HG02938 (cell line): ENCODE measurements at regions not wholly inside any gene's neighbourhood (a gene's known extent, or its start where the extent isn't known, plus 50 kb on each side); places are given as distances from the start of the nearest gene placed in this dataset.
"Not testable (repeated sequence)": the region's sequence is repeated elsewhere in the genome, so short reads cannot be mapped to it uniquely, and the experiment has no call there.

Source experiments
- ATAC-seq: cut with Tn5 transposase; IDR thresholded peaks from one replicate; pipeline ENCODE4 v1.9.1; 2021; ENCODE audit warnings: mild to moderate bottlenecking, moderate library complexity; ENCODE audit not compliant: unreplicated experiment

DNA sequence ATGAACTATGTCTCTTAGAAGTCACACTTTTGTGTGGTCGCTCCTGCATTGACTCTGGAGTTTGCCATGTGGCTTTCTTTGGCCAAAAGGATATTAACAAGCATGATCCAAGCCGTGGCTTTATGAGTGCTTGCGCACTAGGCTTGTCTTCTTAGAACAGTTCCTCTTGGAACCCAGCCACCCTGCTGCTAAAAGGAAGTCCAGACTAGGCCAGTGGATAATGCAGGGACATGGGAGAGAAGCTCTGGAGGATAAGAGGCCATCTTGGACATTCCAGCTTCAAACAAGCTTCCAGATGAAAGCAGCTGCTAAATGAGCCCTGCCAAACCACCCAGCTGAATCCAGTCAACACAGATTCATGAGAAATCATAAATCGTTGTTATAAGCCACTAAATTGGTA is 346.4 kb downstream of the CDC5L start:
- no peak for ATAC-seq

DNA sequence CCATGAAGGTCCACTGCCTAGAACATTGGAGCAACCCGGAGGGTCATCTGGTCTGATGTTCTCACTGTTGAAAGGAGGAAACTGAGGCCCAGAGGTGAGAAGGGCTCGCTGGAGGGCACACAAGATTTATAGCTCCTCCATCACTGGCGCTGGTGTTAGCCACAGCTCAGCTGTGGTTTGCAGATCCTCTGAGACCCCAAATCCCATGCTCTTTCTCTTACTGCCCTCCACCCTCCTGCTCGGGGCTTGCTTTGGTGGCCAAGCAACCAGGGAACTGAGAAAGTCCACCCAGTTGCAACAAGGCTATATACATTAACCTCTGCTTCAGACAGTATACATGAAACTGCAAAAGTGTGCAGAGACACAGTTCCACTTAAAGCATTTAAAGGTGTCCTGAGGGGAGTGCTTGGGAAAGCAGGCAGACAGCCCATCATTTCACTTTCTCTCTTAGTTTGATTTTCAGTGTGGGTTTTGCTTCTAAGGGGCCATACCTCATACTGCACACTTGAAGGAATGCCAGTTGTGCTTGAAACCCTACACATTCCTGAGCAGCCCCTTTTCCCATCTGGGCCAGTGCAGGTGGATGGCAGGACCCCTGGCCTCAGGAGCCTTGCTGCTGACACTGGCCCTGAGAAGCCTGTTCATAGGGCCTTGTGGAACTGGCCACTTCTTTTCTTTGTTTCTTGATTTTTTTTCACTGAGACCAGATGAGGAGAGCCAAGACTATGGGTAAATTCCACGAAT is 347.6 kb downstream of the CDC5L start:
- no peak for ATAC-seq

DNA sequence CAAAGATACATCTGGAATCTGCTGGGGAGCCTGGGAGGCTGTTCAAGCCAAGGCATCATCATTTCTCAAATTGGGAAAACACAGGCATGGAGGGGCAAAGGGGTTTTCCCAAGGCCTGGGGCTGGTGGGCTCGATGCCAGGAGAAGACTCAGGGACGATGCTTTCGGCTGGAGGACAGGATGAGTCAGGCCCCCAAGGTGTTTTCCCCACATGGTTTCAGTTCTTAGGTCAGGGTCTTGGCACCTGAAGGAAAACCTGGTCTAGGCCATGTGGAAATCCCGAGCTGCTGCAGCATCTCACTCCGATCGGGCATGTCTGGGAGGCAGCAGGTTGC is 348.1 kb downstream of the CDC5L start:
- ATAC-seq = no peak

DNA sequence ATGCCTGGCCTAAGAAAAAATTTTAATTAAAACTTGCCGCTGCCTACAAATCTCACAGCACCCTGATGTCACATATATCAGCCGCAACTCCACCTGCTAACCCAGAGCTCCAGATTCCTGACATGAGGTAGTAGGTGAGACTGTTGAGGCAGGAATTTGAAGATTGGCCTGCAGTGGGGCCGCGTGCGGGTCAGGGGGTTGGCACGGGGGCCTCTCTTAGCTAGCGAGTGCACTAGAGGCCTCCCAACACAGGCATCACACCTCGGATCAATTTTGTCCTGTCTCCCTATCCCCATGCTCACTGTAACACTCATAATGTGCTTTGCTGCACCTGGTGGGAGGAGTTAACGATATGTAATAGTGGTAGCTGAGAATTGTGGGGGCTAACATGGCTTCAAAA is 349.8 kb downstream of the CDC5L start:
- peak; percentile 11 for ATAC-seq

DNA sequence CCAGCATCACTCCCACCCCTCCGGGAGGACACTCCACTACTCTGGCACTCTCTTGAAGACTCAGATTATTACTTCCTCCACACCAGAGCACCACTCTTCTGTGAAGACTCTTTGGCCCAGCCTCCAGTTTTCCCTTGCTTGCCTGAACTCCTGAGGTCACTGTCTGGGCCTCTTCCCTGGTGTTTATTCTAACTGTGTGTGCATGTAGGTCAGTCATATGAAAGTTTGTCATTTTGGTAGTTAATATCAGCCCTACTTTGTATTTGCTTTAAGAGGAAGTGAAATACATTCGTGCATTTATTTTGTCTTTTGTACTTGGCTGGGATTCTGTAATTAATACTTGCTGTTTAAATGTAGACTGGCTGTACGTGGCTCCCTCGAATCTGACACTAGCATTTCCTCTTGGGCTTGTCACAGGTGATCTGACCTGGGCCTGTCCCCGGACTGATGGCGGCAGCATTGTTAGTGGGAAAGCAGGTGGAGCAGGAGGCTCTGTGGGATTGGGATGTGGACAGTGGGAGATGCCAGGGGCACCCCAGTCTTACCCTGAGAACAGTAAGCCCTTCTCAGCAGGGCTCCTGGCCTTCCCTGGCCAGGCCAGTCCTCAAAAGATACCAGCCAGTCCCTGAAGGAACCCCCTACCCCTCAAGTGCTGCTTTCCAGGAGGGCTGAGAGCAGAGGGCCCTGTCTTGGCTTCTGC is 350.5 kb downstream of the CDC5L start:
- peak; percentile 40 for ATAC-seq

DNA sequence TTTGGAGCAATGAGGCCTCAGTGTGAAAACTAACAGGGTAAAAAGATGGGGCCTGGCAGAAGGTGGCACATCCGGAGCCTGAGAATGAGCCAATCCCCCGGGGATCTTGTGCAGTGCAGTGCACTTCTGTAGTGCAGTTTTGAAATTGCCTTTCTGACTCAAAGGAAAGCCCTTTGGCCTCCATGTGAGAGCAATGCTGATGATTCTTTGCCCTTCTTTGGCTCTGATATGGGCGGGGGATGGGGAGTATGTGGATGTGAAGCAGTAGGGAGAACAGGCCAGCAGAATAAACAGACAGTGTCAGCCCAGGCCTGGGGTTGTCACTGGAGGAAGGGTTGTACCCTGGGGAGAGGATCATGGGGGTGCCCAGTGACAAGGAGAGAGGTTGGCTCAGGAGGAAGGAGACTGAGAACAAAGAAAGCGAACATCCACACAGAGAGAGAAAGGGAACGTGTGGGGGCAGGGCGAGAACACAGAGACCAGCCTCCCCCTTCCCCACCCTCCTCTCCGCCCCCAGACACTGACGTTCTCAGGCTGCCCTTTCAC is 351.2 kb downstream of the CDC5L start:
- no peak for ATAC-seq

DNA sequence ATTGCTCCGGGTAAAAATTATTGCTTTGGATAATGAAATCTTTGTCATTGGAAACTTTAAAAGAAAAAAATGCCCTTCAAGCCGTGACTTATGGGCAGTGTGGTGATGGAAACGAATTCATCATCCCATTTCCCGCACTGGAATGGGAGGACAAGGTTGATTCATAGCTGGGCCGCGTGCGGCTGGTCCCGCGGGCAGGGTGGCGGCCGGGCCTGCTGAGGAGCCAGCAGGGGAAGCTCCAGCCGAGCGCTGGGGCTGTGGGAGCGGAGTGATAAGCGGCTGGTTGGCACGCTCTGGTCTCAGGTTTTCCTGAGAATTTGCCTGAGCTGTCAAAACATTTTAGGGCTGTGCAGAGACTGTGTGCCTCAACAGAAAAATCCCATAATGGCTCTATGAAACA is 351.7 kb downstream of the CDC5L start:
- no peak for ATAC-seq

DNA sequence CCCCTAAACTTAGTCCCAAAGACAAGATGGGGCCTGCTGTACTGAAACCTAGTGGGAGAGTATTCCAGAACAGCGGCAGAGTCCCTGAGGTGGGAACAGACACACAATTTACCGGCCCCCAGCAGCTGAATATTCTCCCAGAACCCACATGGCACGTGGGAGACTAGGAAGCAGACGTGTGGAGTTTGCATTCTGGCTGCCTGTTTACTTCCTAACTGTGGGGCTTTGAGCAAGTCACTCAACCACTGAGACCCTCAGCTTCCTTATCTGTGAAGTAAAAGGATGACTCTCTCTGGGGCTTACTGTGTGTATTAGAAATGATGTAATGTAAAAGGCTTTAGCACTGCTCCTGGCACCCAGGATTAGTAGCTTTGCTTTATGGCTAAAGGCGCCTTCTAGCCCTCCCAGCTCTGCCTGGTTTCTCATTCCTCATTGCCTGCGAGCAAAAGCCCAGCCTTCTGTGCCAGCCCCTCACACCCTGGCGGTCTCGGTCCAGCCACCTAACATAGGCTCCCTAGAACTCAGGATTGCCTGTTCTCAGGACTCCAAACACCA is 353.1 kb downstream of the CDC5L start:
- ATAC-seq = no peak

DNA sequence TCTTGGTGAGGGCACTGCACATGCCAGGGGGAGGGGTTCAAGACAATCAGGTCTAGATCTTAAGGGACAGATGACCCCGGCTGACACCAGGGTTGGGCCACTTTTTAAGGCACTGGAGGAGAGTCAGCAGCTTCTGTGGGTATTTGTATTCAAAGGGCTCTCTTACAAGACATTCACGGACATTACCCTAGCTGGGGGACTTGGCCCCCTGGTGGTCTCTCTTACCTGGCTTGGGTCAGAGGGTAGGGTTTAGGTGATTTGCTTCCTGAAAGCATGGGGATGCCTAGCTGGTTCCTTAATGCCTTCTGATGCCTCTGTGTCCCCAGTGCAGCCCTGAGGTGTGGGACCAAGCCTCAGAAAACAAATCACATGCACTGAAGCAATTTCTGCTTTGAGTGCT is 354.7 kb downstream of the CDC5L start:
- ATAC-seq = no peak

DNA sequence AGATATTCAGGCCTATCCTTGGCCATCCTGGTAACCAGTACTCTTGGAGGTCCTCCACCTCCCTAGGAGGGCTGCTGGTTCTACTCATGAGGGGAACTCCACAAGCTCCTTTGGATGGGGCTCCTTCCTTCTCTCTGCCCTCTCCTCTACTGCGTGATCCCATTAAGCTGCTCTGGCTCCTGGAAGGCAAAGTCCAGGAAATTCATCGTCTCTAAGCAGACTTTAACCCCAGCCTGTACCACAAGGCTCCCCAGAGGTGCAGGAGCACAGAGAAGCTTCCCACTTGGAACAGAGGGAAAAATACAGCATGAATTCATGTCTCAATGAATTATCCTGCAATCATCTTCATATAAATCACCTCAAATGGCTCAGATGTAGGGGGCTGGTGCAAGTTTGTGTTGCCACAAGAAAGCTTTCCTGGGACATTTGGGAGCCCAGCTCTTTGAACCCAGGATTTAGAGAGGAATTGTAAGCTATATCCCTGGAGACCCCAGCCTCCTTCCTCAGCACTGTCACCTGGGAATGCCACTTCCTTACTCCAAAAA is 355.4 kb downstream of the CDC5L start:
- ATAC-seq = no peak

DNA sequence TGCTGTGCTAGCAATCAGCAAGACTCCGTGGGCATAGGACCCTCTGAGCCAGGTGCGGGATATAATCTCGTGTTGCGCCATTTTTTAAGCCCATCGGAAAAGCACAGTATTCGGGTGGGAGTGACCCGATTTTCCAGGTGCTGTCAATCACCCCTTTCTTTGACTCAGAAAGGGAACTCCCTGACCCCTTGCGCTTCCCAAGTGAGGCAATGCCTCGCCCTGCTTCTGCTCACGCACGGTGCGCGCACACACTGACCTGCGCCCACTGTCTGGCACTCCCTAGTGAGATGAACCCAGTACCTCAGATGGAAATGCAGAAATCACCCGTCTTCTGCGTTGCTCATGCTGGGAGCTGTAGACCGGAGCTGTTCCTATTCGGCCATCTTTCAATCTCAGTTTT is 372.6 kb downstream of the CDC5L start:
- ATAC-seq = not testable (repeated sequence)

DNA sequence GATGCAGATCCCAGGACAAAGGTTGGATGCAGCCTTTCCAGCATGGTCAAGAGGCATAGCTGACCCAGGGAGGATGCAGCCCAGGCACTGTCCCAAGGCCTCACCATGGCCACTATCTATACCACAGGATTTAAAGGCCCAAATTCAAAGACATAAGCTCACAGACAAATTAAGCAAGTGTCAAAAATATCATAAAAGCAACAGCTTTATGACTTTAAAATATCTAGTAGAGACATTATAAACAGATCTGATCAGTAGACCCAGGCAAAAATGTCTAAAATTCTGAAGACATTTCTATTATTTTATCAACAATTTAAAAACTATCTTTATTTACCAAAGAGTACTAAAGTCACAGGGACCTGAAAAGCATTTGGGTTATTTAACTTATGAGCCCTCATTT is 373.5 kb downstream of the CDC5L start:
- no peak for ATAC-seq

DNA sequence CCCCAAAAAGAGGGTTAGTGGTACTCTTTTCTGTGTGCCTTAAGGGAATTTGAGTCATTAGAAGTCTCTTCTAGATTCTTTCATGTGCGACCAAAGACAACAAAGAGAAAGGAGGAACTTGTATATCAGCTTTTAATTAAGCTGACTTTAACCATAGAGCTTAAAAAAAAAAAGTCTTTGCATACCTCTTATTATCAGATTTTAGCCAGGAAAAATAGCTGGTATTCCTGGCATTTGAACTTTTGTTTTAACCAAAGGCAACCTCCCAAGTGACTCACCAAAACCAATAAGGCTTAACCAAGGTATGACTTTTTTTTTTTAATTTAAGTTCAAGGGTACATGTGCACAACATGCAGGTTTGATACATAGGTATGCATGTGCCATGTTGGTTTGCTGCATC is 375.0 kb downstream of the CDC5L start:
- ATAC-seq = no peak

DNA sequence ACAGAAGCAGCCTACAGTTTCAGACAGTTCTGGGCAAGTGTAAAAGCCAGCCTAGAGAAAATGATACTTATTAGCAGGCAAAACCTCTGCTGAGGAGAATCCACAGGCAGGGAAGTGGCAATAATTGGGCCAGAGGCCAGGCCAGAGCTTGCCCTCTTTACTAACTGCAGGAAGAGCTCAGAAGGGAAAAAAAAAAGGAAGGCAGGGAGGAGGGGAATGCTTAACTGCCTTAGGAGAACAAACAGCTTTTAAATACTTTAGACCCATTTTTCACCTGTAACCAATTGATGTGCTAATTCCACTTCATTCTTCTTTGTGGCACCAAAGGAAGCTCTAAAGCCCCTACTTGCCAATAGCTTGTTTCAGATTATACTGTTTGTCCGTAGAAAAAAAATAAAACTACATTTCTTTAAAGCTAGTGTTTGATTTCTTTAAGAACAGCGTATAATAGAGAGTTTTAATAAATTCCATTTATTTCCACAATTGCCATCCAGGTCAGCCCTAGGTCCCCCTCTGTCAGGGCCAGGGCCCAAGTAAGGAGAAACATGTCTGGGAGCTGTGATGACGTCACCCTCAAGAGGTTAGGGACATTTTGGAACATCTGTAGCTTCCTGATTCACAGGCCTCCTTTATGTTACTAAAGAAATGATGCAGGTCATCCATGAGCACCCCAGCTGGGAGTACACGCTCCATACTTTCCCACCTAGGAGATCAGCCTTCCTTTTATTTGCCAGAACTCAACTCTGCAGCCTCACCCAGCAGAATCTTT is 384.3 kb downstream of the CDC5L start:
- ATAC-seq = no peak

DNA sequence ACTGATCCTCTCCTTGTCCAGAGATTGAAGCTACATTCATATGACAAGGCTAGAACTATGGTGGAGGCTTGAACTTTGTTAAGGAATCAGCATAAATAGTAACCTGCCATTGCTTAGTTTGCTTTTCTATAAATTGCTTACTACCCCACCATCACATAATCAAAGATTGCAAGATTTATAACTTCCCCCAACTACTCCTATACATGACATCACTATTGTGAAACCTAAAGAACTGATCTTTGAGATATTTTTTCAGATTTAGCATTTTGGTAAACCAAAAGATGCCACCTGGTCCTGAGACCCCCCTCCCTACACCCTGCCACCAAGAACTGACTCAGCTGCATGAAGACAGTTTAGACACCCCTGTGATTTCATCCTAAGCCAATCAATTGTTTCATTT is 385.3 kb downstream of the CDC5L start:
- ATAC-seq = no peak

DNA sequence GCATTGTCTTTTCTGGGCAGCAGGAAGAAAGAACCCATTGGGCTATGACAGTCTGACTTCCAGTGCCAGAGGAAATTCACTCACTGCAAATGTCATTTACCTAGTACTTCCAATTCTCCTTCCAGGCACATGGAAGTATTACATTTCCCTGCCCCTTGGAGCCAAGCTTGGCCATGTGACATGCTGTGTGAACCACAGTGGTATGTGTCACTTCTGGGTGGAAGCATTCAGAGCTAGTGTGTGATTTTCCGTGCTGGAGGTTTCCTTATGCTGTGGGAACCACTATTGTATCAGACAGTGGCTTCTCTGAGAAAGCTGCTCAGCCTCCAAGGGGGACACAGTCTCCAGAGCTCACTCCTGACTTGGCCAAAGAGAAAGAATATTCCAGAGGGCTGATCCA is 387.6 kb downstream of the CDC5L start:
- no peak for ATAC-seq

DNA sequence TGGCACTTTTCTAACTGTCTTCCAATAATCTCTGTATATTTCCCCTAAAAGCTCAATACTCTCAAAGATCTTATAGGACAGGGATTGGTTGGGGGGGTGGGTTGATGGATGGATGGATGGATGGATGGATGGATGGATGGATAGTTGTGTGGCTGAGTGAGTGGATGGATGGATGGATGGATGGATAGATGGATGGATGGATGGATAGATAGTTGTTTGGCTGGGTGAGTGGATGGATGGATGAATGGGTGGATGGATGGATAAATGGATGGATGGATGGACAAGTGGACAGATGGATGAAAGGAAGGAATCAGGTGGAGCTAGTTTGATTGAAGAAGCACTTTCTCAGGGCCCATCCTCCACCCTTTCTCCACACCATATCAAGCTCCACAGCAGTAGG is 388.8 kb downstream of the CDC5L start:
- no peak for ATAC-seq

DNA sequence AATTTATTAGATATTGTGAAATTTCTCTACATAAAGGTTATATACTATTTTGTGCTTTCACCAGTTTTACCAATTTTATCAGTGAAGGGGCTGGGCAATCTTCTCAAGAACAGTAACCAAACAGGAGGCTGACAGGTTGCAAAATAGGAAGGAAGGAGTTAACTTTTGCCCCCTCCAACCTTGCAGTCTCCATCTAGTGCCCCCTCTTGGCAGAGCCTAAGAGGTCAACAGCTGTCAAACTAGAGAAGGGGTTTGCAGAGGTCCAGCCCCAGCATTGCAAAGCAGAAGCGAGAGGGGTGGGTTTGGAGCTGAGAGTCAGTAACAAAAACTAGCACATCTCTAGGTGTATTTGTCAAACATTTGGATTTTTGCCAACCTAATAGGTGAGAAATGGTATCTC is 391.0 kb downstream of the CDC5L start:
- no peak for ATAC-seq
